ENCODE measurements at regions not wholly inside any gene's neighbourhood (a gene's known extent, or its start where the extent isn't known, plus 50 kb on each side); places are given as distances from the start of the nearest gene placed in this dataset.

DNA sequence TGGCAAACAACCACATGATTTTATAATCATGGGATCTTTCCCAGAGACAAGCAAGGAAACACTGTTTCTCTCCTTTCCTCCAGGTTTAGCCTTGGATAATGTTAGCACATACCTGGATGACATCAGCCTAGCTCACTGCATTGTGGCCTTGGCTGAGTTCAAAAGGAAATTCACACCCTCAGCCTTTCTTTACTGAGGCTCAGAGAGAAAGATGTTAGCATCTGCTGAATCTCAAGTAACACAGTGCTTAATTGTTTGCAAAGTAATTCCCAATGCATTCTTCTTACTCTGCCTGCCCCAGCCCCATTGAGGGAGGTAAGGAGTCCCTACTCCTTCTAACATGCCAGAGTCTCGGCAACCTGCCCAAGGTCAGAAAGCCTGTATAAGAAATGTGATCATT is 432.2 kb upstream of the LMCD1 start:
- TF ChIP-seq, protein P1, sequence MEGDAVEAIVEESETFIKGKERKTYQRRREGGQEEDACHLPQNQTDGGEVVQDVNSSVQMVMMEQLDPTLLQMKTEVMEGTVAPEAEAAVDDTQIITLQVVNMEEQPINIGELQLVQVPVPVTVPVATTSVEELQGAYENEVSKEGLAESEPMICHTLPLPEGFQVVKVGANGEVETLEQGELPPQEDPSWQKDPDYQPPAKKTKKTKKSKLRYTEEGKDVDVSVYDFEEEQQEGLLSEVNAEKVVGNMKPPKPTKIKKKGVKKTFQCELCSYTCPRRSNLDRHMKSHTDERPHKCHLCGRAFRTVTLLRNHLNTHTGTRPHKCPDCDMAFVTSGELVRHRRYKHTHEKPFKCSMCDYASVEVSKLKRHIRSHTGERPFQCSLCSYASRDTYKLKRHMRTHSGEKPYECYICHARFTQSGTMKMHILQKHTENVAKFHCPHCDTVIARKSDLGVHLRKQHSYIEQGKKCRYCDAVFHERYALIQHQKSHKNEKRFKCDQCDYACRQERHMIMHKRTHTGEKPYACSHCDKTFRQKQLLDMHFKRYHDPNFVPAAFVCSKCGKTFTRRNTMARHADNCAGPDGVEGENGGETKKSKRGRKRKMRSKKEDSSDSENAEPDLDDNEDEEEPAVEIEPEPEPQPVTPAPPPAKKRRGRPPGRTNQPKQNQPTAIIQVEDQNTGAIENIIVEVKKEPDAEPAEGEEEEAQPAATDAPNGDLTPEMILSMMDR (IDR thresholded peaks at IDR 0.05; ENCODE audit: low read depth, low read length) = no peak
- TF ChIP-seq, protein P2, sequence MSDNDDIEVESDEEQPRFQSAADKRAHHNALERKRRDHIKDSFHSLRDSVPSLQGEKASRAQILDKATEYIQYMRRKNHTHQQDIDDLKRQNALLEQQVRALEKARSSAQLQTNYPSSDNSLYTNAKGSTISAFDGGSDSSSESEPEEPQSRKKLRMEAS (IDR thresholded peaks at IDR 0.05; ENCODE audit: low read depth, low read length) = no peak
- TF ChIP-seq POLR2A (IDR thresholded peaks at IDR 0.05; ENCODE audit: extremely low read depth, insufficient read length) = no peak

Measured in NB4 (cell line).